Retinal pigment epithelial cell (primary cell): ENCODE measurements at regions not wholly inside any gene's neighbourhood (a gene's known extent, or its start where the extent isn't known, plus 50 kb on each side); places are given as distances from the start of the nearest gene placed in this dataset.
"Not testable (repeated sequence)": the region's sequence is repeated elsewhere in the genome, so short reads cannot be mapped to it uniquely, and the experiment has no call there.

Experiments
- DNase-seq: peaks from one replicate; pipeline ENCODE4 v3.0.0-alpha.2; 2010; ENCODE audit warnings: low read depth
- H3K4me3 ChIP-seq: 2 replicates; pipeline ENCODE4 v1.5.1; 2011; ENCODE audit warnings: mild to moderate bottlenecking, low read length, control low read depth, moderate library complexity
- TF ChIP-seq, protein P1 (sequence below): conservative IDR thresholded peaks from 2 replicates; pipeline ENCODE4 v1.5.1; 2011; ENCODE audit warnings: low read depth, low read length, control low read depth, inconsistent platforms

DNA sequence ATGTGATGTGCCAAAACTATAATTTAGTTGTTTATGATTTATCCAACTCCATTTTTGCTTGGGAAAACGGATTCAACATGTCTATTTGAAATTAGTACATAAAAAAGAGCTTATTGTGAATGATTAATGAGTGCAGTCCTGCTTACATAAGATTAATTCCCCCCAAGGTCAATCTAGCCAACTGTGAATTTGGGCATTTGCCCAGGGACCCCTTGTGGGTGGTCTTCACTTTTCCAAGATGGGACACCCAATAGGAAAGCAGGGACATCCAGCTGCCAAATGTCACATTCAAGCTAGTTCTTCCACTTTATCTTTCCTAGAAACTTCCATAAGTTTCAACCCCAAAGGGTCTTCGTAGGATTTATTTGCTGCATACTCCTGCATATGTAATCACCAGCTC, 362.4 kb upstream of the PKN2 start:
- no peak for DNase-seq
- H3K4me3 ChIP-seq: no peak overlapping the region
- TF ChIP-seq, protein P1, sequence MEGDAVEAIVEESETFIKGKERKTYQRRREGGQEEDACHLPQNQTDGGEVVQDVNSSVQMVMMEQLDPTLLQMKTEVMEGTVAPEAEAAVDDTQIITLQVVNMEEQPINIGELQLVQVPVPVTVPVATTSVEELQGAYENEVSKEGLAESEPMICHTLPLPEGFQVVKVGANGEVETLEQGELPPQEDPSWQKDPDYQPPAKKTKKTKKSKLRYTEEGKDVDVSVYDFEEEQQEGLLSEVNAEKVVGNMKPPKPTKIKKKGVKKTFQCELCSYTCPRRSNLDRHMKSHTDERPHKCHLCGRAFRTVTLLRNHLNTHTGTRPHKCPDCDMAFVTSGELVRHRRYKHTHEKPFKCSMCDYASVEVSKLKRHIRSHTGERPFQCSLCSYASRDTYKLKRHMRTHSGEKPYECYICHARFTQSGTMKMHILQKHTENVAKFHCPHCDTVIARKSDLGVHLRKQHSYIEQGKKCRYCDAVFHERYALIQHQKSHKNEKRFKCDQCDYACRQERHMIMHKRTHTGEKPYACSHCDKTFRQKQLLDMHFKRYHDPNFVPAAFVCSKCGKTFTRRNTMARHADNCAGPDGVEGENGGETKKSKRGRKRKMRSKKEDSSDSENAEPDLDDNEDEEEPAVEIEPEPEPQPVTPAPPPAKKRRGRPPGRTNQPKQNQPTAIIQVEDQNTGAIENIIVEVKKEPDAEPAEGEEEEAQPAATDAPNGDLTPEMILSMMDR: no peak

DNA sequence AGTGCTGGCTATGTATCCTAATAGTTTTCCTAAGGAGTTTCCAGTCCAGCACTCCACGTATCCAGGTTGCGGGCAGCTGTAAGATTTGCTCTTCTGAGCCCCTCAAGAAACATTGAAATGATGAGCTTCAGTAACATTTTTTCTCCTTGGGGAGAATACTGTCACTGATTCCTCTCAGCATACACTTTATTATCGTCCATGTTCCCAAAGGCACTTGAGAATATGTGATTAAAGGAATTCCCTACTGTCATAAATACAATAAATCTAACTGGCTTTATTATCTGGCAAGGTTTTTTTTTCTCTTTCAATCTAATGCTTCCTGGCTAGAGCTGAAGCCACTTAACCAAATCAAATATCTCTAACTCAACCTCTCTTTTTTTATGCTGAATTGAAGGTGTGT, 359.2 kb upstream of the PKN2 start:
- DNase-seq: no peak
- H3K4me3 ChIP-seq: no peak overlapping the region
- TF ChIP-seq, protein P1: no peak

DNA sequence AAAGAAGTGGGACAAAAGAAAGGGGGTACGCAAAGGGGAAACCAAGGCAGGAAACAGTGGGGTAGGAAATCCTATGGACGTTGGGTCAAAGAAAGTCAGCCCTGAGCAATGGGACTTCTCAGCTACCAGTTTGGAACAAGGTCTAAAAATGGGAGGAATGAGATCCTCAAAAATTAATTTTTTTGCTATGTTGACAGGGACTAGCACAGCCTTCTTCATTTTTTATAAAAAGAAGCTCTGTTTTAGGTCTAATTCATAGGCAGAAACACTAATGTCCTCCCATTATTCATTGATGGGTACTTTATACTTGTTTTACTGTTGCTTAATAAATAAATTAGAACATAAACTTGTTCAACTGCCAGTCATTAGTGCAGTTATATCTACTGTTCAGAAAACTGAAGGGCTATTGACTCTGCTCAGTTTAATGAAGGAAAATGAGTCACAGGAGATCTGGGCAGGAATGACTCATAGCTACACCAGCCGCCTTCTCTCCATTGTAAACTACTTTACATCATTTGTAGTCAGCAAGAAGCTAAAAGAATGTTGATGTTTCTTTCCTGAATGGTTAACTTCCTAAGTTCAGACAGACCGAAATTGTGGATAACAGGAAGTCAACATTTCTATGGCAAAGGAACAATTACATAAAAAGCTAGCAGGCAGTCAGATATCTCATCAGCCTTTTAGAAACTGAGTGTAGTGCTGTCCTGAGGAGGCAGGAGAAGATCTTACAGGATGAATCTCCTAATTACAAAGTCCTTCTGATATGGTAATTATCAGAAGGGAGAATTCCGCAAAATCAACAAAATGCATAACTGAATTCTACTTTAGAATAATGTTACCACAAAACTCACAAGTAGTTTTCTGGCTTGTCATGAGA, 356.4 kb upstream of the PKN2 start:
- peak; percentile 92 for DNase-seq
- TF ChIP-seq, protein P1: no peak
- H3K4me3 ChIP-seq: no peak overlapping the region

DNA sequence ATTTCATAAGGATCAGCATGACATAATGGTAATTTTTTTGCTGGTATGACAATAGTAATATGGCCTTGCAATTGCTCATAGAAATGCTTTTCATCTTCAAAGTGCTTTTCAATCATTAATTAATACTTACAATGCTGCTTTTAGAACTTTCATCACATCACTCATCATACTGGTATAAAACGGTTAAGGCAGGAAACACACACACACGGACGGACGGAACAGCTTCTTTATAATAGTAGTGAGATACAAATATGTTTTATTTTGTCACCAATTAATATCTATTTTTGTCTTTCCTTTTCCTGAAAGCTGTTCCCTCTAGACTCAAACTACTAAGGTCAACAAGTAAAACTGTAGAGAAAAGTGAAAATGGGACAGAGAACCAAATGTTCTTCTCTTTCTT, 353.9 kb upstream of the PKN2 start:
- TF ChIP-seq, protein P1: no peak
- no peak overlapping the region for H3K4me3 ChIP-seq
- no peak for DNase-seq

DNA sequence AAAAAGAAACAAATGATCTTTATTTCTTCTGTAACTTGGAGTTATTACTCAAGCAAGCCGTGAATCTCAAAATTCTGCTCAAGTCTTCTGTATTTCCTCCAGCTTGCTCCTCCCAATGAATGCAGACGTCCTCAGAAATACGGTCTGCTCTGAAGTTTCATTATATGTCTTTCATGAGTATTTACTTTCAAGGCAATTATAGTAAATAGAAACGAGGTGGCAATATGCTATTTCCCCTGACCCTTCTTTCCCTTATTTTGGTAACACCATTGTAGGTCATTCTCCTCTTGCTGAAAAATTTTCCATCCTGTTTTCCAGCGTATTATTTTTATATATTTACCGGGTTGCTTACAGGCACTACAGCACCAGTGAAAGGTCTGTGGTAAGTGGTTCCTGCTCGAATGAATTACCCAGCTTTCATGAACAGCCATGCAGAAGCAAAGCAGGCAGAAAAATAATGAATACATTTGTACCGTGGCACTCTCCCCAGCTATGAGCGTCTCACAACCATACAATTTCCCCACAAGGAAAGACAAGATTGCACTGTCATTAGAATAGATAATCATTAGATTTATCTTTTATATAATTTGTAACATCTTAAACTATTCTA, 350.9 kb upstream of the PKN2 start:
- no peak overlapping the region for H3K4me3 ChIP-seq
- no peak for DNase-seq
- TF ChIP-seq, protein P1: no peak

DNA sequence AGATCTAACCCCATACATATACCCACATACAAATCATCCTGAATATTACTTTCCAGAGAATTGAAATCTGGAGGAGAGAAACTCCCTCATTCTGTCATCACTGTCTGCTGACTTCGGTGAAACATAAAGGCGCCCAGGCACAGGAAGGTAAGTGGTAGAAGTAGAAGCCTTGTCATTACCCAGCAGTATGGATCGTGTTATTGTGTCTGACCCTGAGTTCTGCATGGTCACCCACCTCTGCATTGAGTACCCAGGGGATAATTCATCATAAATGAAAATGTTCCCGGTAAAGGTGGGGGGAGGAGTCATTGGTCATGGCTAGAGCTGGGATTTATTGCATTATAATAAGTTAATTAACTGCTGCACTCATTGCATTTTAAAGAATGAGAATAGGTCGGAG, 342.6 kb upstream of the PKN2 start:
- H3K4me3 ChIP-seq: no peak overlapping the region
- DNase-seq: no peak
- TF ChIP-seq, protein P1: no peak

DNA sequence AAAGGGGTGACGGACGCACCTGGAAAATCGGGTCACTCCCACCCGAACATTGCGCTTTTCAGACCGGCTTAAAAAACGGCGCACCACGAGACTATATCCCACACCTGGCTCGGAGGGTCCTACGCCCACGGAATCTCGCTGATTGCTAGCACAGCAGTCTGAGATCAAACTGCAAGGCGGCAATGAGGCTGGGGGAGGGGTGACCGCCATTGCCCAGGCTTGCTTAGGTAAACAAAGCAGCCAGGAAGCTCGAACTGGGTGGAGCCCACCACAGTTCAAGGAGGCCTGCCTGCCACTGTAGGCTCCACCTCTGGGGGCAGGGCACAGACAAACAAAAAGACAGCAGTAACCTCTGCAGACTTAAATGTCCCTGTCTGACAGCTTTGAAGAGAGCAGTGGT, 342.0 kb upstream of the PKN2 start:
- DNase-seq, H3K4me3 ChIP-seq: not testable (repeated sequence)
